HG03469 (cell line): ENCODE measurements at regions not wholly inside any gene's neighbourhood (a gene's known extent, or its start where the extent isn't known, plus 50 kb on each side); places are given as distances from the start of the nearest gene placed in this dataset.
"Not testable (repeated sequence)": the region's sequence is repeated elsewhere in the genome, so short reads cannot be mapped to it uniquely, and the experiment has no call there.

Experiments used
- ATAC-seq: cut with Tn5 transposase; IDR thresholded peaks from one replicate; pipeline ENCODE4 v1.9.1; 2021; ENCODE audit warnings: mild to moderate bottlenecking, moderate library complexity, moderate number of reproducible peaks; ENCODE audit not compliant: unreplicated experiment

GRCh38 chr7:149714081-149714909 is 59.1 kb downstream of the ZNF467 start:
- peak; percentile 88 for ATAC-seq

- ATAC-seq, result no peak
These were observed 59.7 kb downstream of the ZNF467 start for GRCh38 chr7:149713731-149714068.

GRCh38 chr7:149713061-149713730 is 60.2 kb downstream of the ZNF467 start:
- no peak for ATAC-seq

- no peak for ATAC-seq
These were observed 65.4 kb downstream of the ZNF467 start for GRCh38 chr7:149708026-149708425.

- no peak for ATAC-seq
These were observed 65.9 kb downstream of the ZNF467 start for GRCh38 chr7:149707448-149707886.

GRCh38 chr7:149706398-149706797 is 67.0 kb downstream of the ZNF467 start:
- no peak for ATAC-seq

GRCh38 chr7:149704507-149704906 is 68.9 kb downstream of the ZNF467 start:
- no peak for ATAC-seq

- no peak for ATAC-seq
These were observed 70.2 kb downstream of the ZNF467 start for GRCh38 chr7:149703044-149703650.

- no peak for ATAC-seq
These were observed 71.7 kb downstream of the ZNF467 start for GRCh38 chr7:149701495-149702240.

- not testable (repeated sequence) for ATAC-seq
These were observed 75.6 kb downstream of the ZNF467 start for GRCh38 chr7:149697767-149698166.

GRCh38 chr7:149696280-149696679 is 77.1 kb downstream of the ZNF467 start:
- ATAC-seq, result no peak

- ATAC-seq, result no peak
These were observed 80.8 kb downstream of the ZNF467 start for GRCh38 chr7:149692557-149692982.

GRCh38 chr7:149692056-149692455 is 81.3 kb downstream of the ZNF467 start:
- ATAC-seq, result no peak

GRCh38 chr7:149690688-149691446 is 82.5 kb downstream of the ZNF467 start:
- ATAC-seq, result no peak

- ATAC-seq, result no peak
These were observed 84.1 kb downstream of the ZNF467 start for GRCh38 chr7:149689291-149689721.

GRCh38 chr7:149688836-149689235 is 84.6 kb downstream of the ZNF467 start:
- no peak for ATAC-seq

- ATAC-seq, result not testable (repeated sequence)
These were observed 85.6 kb downstream of the ZNF467 start for GRCh38 chr7:149687820-149688219.

- no peak for ATAC-seq
These were observed 86.9 kb downstream of the ZNF467 start for GRCh38 chr7:149686449-149686848.

- ATAC-seq, result no peak
These were observed 87.4 kb downstream of the ZNF467 start for GRCh38 chr7:149686011-149686410.

- no peak for ATAC-seq
These were observed 87.9 kb downstream of the ZNF467 start for GRCh38 chr7:149685455-149685854.
